Activated CD8-positive, alpha-beta T cell treated with anti-CD3 and anti-CD28 coated beads, Interleukin-2, amount 10 ng/mL, durations not matched to agents 7 days and 5 days (primary cell): ENCODE measurements at regions not wholly inside any gene's neighbourhood (a gene's known extent, or its start where the extent isn't known, plus 50 kb on each side); places are given as distances from the start of the nearest gene placed in this dataset.
A peak's percentile ranks its signal among the peaks of the same experiment; 100 is the strongest.

Experiments
- ATAC-seq: fragments of 150-1000 bp; cut with Tn5 transposase; one replicate; pipeline ENCODE4 v1.10.0; 2021; ENCODE audit warnings: moderate library complexity
- CTCF ChIA-PET: fragments of 350-600 bp; sonication (Branson Sonifier 250); formaldehyde crosslinking; loops from one replicate; lab custom pipeline; 2021; ENCODE audit warnings: antibody characterized with exemption; lab: Charles Lee
- POLR2A ChIA-PET: fragments of 350-600 bp; sonication (Branson Sonifier 250); formaldehyde crosslinking; loops from one replicate; lab custom pipeline; 2021; ENCODE audit warnings: antibody characterized with exemption; lab: Charles Lee
- DNase-seq: peaks from one replicate; pipeline ENCODE4 v3.0.0-alpha.2; 2020
- H3K27ac Mint-ChIP-seq: one replicate; pipeline ENCODE4 v1.8.0; 2021; ENCODE audit warnings: mild to moderate bottlenecking, mixed read lengths
- H3K27me3 Mint-ChIP-seq: one replicate; pipeline ENCODE4 v1.8.0; 2021; ENCODE audit warnings: low read depth, mixed read lengths
- H3K36me3 Mint-ChIP-seq: one replicate; pipeline ENCODE4 v1.8.0; 2021; ENCODE audit warnings: low read depth, mixed read lengths
- H3K4me1 Mint-ChIP-seq: one replicate; pipeline ENCODE4 v1.8.0; 2021; ENCODE audit warnings: low read depth, mixed read lengths
- H3K4me3 Mint-ChIP-seq: one replicate; pipeline ENCODE4 v1.8.0; 2021; ENCODE audit warnings: mild to moderate bottlenecking, mixed read lengths
- H3K9me3 Mint-ChIP-seq: one replicate; pipeline ENCODE4 v1.8.0; 2022; ENCODE audit warnings: mixed read lengths; ENCODE audit not compliant: insufficient read depth

GRCh38 chrX:151476604-151477303, 79.7 kb downstream of the VMA21 start:
- H3K4me1 Mint-ChIP-seq, result no peaks in the 10 kb centered on the region
- no peaks in the 10 kb centered on the region for H3K27me3 Mint-ChIP-seq
- H3K36me3 Mint-ChIP-seq, result no peaks in the 10 kb centered on the region
- ATAC-seq (no peak), DNase-seq (no peak)
- no peak overlapping the region for H3K4me3 Mint-ChIP-seq
- no peak overlapping the region for H3K27ac Mint-ChIP-seq
- no peaks in the 10 kb centered on the region for H3K9me3 Mint-ChIP-seq
- ChIA-PET CTCF (no interaction called here), POLR2A (no interaction called here)

DNA sequence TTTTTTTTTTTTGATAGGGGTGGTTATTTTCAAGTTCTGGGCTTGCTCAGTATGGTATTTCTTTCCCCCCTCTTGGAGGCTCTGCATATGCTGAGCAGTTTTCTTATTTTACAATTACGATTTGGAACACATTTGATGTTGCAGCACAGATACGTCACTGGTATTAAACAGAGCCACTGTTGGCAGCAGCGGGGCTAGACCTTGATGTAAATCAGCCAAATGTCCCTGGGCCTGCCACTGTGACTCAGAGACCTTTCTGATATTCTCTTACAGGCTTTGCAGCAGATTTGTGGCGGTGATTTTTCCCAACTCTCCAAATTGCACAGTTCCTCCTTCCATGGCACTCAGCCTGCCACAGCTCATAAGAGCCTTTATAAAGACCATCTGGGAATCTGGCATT, 81.1 kb downstream of the VMA21 start:
- CTCF ChIA-PET, result no interaction called here
- Mint-ChIP-seq H3K4me3 (no peak overlapping the region), H3K36me3 (no peaks in the 10 kb centered on the region), H3K4me1 (no peaks in the 10 kb centered on the region), H3K27me3 (no peaks in the 10 kb centered on the region), H3K27ac (no peak overlapping the region), H3K9me3 (no peaks in the 10 kb centered on the region)
- POLR2A ChIA-PET, result no interaction called here
- DNase-seq (no peak), ATAC-seq (no peak)

GRCh38 chrX:151488677-151489076, 74.8 kb upstream of the PASD1 start:
- CTCF ChIA-PET, result no interaction called here
- no peak overlapping the region for H3K27ac Mint-ChIP-seq

DNA sequence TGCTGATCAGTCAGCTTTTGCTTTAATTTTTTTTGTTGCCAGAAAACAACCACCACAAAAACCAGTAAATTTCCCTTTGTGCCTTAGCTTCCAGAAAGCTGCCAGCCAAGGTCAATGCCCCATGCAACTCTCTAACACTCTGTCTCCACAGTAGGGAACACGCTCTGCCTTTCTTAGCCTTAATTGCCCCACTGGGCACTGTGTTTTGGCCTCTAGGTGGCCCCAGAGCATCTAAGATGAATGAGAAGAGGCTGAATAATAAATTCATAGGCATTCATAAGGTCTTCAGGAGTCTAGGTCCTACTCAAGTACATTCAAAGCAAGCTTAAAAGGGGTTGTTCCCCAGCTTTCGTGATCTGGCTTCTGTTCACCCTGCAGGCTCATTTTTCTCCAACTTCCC, 57.7 kb upstream of the PASD1 start:
- Mint-ChIP-seq H3K4me1 (no peaks in the 10 kb centered on the region), H3K9me3 (no peaks in the 10 kb centered on the region), H3K27me3 (peaks cover 2% of the 10 kb centered on the region), H3K27ac (no peak overlapping the region), H3K36me3 (no peaks in the 10 kb centered on the region), H3K4me3 (no peak overlapping the region)
- POLR2A ChIA-PET, result no interaction called here
- peak; percentile 21 for DNase-seq
- CTCF ChIA-PET, result no interaction called here
- ATAC-seq, result no peak

More at GRCh38 chrX:151488677-151489076, 74.8 kb upstream of the PASD1 start:
- POLR2A ChIA-PET, result no interaction called here
- Mint-ChIP-seq H3K36me3 (no peaks in the 10 kb centered on the region), H3K4me1 (peaks cover 2% of the 10 kb centered on the region), H3K9me3 (no peaks in the 10 kb centered on the region), H3K27me3 (no peaks in the 10 kb centered on the region), H3K4me3 (no peak overlapping the region)
- no peak for ATAC-seq
- DNase-seq, result peak; percentile 22

GRCh38 chrX:151510203-151510602, 53.3 kb upstream of the PASD1 start:
- POLR2A ChIA-PET, result no interaction called here
- Mint-ChIP-seq H3K36me3 (no peaks in the 10 kb centered on the region), H3K4me3 (no peak overlapping the region), H3K27ac (no peak overlapping the region), H3K9me3 (no peaks in the 10 kb centered on the region), H3K27me3 (no peaks in the 10 kb centered on the region), H3K4me1 (no peaks in the 10 kb centered on the region)
- CTCF ChIA-PET, result no interaction called here
- ATAC-seq, result no peak
- DNase-seq, result no peak

DNA sequence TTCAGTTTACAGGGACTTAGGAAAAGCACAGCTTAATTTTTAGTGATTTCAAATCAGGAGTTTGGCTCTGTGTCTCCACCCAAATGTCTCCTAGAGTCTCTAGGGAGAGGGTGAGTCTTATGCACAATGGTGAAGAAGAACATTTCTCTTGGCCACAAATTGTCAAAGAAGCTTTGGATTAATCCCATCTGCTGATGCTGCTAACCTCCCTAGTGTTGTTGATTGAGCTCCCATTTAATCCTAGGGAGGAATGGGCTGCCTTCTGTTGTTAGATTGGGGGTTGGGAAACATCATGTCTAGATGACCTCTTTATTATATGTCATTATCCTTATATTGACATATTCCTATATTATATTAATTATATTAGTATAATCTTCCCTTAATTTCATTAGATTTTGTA, 50.0 kb upstream of the PASD1 start:
- ChIA-PET CTCF (no interaction called here), POLR2A (no interaction called here)
- no peaks in the 10 kb centered on the region for H3K4me1 Mint-ChIP-seq
- DNase-seq (no peak), ATAC-seq (no peak)
- H3K4me3 Mint-ChIP-seq, result no peak overlapping the region
- no peaks in the 10 kb centered on the region for H3K9me3 Mint-ChIP-seq
- no peaks in the 10 kb centered on the region for H3K27me3 Mint-ChIP-seq
- H3K27ac Mint-ChIP-seq, result no peak overlapping the region
- no peaks in the 10 kb centered on the region for H3K36me3 Mint-ChIP-seq
